GM18868 (cell line): ENCODE measurements at regions not wholly inside any gene's neighbourhood (a gene's known extent, or its start where the extent isn't known, plus 50 kb on each side); places are given as distances from the start of the nearest gene placed in this dataset.

ENCODE experiments used
- ATAC-seq: cut with Tn5 transposase; IDR thresholded peaks from one replicate; pipeline ENCODE4 v1.9.1; 2021; ENCODE audit warnings: mild to moderate bottlenecking, moderate library complexity; ENCODE audit not compliant: unreplicated experiment

- ATAC-seq, result no peak
Observed at GRCh38 chr12:126337556-126338441, 1272.6 kb downstream of the AACS start.

GRCh38 chr12:126342866-126343265 lies 1277.6 kb downstream of the AACS start:
- ATAC-seq, result no peak

- no peak for ATAC-seq
Observed at GRCh38 chr12:126343321-126343720, 1278.1 kb downstream of the AACS start.

GRCh38 chr12:126346087-126346486 lies 1280.9 kb downstream of the AACS start:
- no peak for ATAC-seq

GRCh38 chr12:126347421-126347820 lies 1282.2 kb downstream of the AACS start:
- no peak for ATAC-seq

- ATAC-seq, result no peak
Observed at GRCh38 chr12:126349383-126349782, 1284.1 kb downstream of the AACS start.

- ATAC-seq, result no peak
Observed at GRCh38 chr12:126353604-126354003, 1288.4 kb downstream of the AACS start.

- no peak for ATAC-seq
Observed at GRCh38 chr12:126354633-126355032, 1289.4 kb downstream of the AACS start.

GRCh38 chr12:126355346-126355745 lies 1290.1 kb downstream of the AACS start:
- no peak for ATAC-seq

- ATAC-seq, result no peak
Observed at GRCh38 chr12:126358806-126359205, 1293.6 kb downstream of the AACS start.

- ATAC-seq, result no peak
Observed at GRCh38 chr12:126359216-126359615, 1294.0 kb downstream of the AACS start.

GRCh38 chr12:126361804-126362203 lies 1296.6 kb downstream of the AACS start:
- no peak for ATAC-seq

GRCh38 chr12:126362493-126362892 lies 1297.3 kb downstream of the AACS start:
- ATAC-seq, result peak; percentile 55

GRCh38 chr12:126362964-126363363 lies 1297.7 kb downstream of the AACS start:
- ATAC-seq, result no peak

GRCh38 chr12:126369487-126370463 lies 1304.5 kb downstream of the AACS start:
- no peak for ATAC-seq

GRCh38 chr12:126383506-126383905 lies 1318.3 kb downstream of the AACS start:
- no peak for ATAC-seq

GRCh38 chr12:126384026-126384564 lies 1318.9 kb downstream of the AACS start:
- ATAC-seq, result no peak

GRCh38 chr12:126385785-126386184 lies 1320.5 kb downstream of the AACS start:
- no peak for ATAC-seq

- ATAC-seq, result no peak
Observed at GRCh38 chr12:126389220-126389841, 1324.1 kb downstream of the AACS start.

GRCh38 chr12:126389961-126390360 lies 1324.7 kb downstream of the AACS start:
- ATAC-seq, result no peak
